HepG2 (cell line): ENCODE measurements at regions not wholly inside any gene's neighbourhood (a gene's known extent, or its start where the extent isn't known, plus 50 kb on each side); places are given as distances from the start of the nearest gene placed in this dataset.

Experiments
- ATRX ChIP-seq: sonication (generic); formaldehyde crosslinking; IDR thresholded peaks from 2 replicates; pipeline ENCODE4 v1.4.0; 2020; ENCODE audit warnings: missing genetic modification reagents, borderline replicate concordance
- CTCF ChIP-seq: sonication (generic); formaldehyde crosslinking; IDR thresholded peaks from 2 replicates; pipeline ENCODE4 v1.5.0; 2020; ENCODE audit warnings: mild to moderate bottlenecking, missing genetic modification reagents, moderate library complexity
- PBX2 ChIP-seq: IDR thresholded peaks from 2 replicates; pipeline ENCODE4 v1.6.1; 2016; ENCODE audit warnings: control low read depth
- RORA ChIP-seq: sonication (generic); formaldehyde crosslinking; IDR thresholded peaks from 2 replicates; pipeline ENCODE4 v1.5.0; 2020; ENCODE audit warnings: mild to moderate bottlenecking, missing genetic modification reagents, moderate library complexity
- ZNF446 ChIP-seq: sonication (generic); formaldehyde crosslinking; IDR thresholded peaks from 2 replicates; pipeline ENCODE4 v1.5.0; 2020; ENCODE audit warnings: mild to moderate bottlenecking, missing genetic modification reagents
- ZNF614 ChIP-seq: IDR thresholded peaks from 2 replicates; pipeline ENCODE4 v1.6.1; 2018; ENCODE audit warnings: missing biosample characterization, missing genetic modification reagents, inconsistent platforms, borderline replicate concordance
- ZNF746 ChIP-seq: sonication (generic); formaldehyde crosslinking; IDR thresholded peaks from 2 replicates; pipeline ENCODE4 v1.8.0; 2022; ENCODE audit warnings: mild to moderate bottlenecking, missing genetic modification reagents
- TF ChIP-seq, protein P1 (sequence below): sonication (generic); formaldehyde crosslinking; IDR thresholded peaks from 2 replicates; pipeline ENCODE4 v1.4.0; 2020; ENCODE audit warnings: missing genetic modification reagents, borderline replicate concordance

- TF ChIP-seq, protein P1, sequence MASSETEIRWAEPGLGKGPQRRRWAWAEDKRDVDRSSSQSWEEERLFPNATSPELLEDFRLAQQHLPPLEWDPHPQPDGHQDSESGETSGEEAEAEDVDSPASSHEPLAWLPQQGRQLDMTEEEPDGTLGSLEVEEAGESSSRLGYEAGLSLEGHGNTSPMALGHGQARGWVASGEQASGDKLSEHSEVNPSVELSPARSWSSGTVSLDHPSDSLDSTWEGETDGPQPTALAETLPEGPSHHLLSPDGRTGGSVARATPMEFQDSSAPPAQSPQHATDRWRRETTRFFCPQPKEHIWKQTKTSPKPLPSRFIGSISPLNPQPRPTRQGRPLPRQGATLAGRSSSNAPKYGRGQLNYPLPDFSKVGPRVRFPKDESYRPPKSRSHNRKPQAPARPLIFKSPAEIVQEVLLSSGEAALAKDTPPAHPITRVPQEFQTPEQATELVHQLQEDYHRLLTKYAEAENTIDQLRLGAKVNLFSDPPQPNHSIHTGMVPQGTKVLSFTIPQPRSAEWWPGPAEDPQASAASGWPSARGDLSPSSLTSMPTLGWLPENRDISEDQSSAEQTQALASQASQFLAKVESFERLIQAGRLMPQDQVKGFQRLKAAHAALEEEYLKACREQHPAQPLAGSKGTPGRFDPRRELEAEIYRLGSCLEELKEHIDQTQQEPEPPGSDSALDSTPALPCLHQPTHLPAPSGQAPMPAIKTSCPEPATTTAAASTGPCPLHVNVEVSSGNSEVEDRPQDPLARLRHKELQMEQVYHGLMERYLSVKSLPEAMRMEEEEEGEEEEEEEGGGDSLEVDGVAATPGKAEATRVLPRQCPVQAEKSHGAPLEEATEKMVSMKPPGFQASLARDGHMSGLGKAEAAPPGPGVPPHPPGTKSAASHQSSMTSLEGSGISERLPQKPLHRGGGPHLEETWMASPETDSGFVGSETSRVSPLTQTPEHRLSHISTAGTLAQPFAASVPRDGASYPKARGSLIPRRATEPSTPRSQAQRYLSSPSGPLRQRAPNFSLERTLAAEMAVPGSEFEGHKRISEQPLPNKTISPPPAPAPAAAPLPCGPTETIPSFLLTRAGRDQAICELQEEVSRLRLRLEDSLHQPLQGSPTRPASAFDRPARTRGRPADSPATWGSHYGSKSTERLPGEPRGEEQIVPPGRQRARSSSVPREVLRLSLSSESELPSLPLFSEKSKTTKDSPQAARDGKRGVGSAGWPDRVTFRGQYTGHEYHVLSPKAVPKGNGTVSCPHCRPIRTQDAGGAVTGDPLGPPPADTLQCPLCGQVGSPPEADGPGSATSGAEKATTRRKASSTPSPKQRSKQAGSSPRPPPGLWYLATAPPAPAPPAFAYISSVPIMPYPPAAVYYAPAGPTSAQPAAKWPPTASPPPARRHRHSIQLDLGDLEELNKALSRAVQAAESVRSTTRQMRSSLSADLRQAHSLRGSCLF (CRISPR knock-in tag): no peak
- TF ChIP-seq CTCF (CRISPR knock-in tag): no peak
- no peak for TF ChIP-seq RORA (CRISPR knock-in tag)
- TF ChIP-seq ZNF446 (CRISPR knock-in tag): no peak
- TF ChIP-seq ZNF746 (CRISPR knock-in tag): no peak
- TF ChIP-seq ZNF614 (CRISPR knock-in tag): no peak
- TF ChIP-seq PBX2 (CRISPR knock-in tag): no peak
- TF ChIP-seq ATRX (CRISPR knock-in tag): no peak
These were observed 1263.5 kb downstream of the PCDH7 start (continued) for GRCh38 chr4:31983677-31984076.
